ENCODE measurements at regions not wholly inside any gene's neighbourhood (a gene's known extent, or its start where the extent isn't known, plus 50 kb on each side); places are given as distances from the start of the nearest gene placed in this dataset.

DNA sequence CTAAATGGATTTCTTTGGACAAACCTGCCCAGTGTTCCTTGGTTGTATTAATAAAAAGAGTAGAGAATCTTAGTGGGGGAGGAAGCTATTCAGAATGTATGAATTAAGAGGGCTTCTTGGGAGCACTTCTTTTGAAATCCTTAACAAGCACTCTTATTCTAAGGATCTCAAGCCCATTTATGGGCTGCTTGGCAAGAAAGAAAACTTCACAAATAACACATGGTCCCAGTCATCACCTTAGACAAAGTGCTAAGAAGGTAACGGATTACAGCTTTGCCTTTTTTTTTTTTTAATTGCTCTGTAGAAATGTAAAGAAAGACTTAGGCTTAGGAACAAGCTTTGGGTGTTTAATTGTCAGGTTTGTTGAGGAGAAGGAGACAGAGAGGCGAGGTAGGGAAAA is 76.6 kb upstream of the IPO9 start:
- TF ChIP-seq, protein P1, sequence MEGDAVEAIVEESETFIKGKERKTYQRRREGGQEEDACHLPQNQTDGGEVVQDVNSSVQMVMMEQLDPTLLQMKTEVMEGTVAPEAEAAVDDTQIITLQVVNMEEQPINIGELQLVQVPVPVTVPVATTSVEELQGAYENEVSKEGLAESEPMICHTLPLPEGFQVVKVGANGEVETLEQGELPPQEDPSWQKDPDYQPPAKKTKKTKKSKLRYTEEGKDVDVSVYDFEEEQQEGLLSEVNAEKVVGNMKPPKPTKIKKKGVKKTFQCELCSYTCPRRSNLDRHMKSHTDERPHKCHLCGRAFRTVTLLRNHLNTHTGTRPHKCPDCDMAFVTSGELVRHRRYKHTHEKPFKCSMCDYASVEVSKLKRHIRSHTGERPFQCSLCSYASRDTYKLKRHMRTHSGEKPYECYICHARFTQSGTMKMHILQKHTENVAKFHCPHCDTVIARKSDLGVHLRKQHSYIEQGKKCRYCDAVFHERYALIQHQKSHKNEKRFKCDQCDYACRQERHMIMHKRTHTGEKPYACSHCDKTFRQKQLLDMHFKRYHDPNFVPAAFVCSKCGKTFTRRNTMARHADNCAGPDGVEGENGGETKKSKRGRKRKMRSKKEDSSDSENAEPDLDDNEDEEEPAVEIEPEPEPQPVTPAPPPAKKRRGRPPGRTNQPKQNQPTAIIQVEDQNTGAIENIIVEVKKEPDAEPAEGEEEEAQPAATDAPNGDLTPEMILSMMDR (conservative IDR thresholded peaks at IDR 0.05) = no peak
- no peak for TF ChIP-seq EZH2 (IDR thresholded peaks at IDR 0.05; ENCODE audit: low read depth)
